B cell (primary cell): ENCODE measurements at regions not wholly inside any gene's neighbourhood (a gene's known extent, or its start where the extent isn't known, plus 50 kb on each side); places are given as distances from the start of the nearest gene placed in this dataset.

Source experiments
- ATAC-seq: fragments of 200-7000 bp; cut with Tn5 transposase; one replicate; pipeline ENCODE4 v1.10.0; 2021; ENCODE audit warnings: low read depth, mild to moderate bottlenecking, moderate number of reproducible peaks, moderate library complexity
- CTCF ChIA-PET: fragments of 350-600 bp; sonication (Branson Sonifier 250); formaldehyde crosslinking; loops from one replicate; lab custom pipeline; 2021; ENCODE audit warnings: antibody characterized with exemption, inconsistent platforms; lab: Charles Lee
- POLR2A ChIA-PET: fragments of 350-600 bp; sonication (Branson Sonifier 250); formaldehyde crosslinking; loops from one replicate; lab custom pipeline; 2021; ENCODE audit warnings: antibody characterized with exemption; lab: Charles Lee
- DNase-seq: peaks from one replicate; pipeline ENCODE4 v3.0.0; 2013
- H2AFZ ChIP-seq: 2 replicates; pipeline ENCODE4 v1.6.1; 2012; ENCODE audit warnings: mild to moderate bottlenecking, low read depth, low read length; ENCODE audit not compliant: insufficient read depth, poor library complexity, severe bottlenecking
- H3K27ac ChIP-seq, 2 donors: 1 replicate in 1 of 2; 2 replicates in 1 of 2; pipeline ENCODE4 v1.5.1; 2012 to 2013; ENCODE audit warnings: low read length in 2 of 2, mild to moderate bottlenecking in 2 of 2, moderate library complexity in 1 of 2
- H3K27me3 ChIP-seq, 4 experiments: fragments of 200-600 bp in 1 of 4; sonication (generic) in 1 of 4; replicated peaks in 1 of 4; 1 replicate in 2 of 4; 2 replicates in 2 of 4; pipeline versions ENCODE4 v1.6.1 to v1.7.0; 2013 to 2016; ENCODE audit warnings: low read length in 3 of 4, mild to moderate bottlenecking in 2 of 4, mixed read lengths in 1 of 4, moderate library complexity in 1 of 4; ENCODE audit not compliant: insufficient read depth in 4 of 4, control insufficient read depth in 3 of 4; ENCODE audit errors: control extremely low read depth in 1 of 4
- H3K36me3 ChIP-seq, 2 experiments: replicated peaks in 1 of 2; 1 replicate in 1 of 2; 2 replicates in 1 of 2; pipeline versions ENCODE4 v1.6.1 to v1.7.1; 2013; ENCODE audit warnings: low read length in 1 of 2; ENCODE audit not compliant: insufficient read depth in 2 of 2, control insufficient read depth in 1 of 2; ENCODE audit errors: control extremely low read depth in 1 of 2, extremely low read depth in 1 of 2
- H3K4me1 ChIP-seq, 2 donors: fragments of 200-600 bp in 1 of 2; sonication (generic) in 1 of 2; 1 replicate in 1 of 2; 2 replicates in 1 of 2; pipeline versions ENCODE4 v1.5.1 to v1.6.1; 2013 to 2017; ENCODE audit warnings: low read length in 2 of 2; ENCODE audit not compliant: control insufficient read depth in 2 of 2, insufficient read depth in 2 of 2
- H3K4me2 ChIP-seq: replicated peaks from 2 replicates; pipeline ENCODE3; 2012; ENCODE audit warnings: mild to moderate bottlenecking, low read depth, low read length; ENCODE audit not compliant: poor library complexity, severe bottlenecking
- H3K4me3 ChIP-seq, 5 experiments: fragments of 200-600 bp in 1 of 5; sonication (generic) in 1 of 5; 1 replicate in 3 of 5; 2 replicates in 2 of 5; pipeline versions ENCODE4 v1.5.1 to v1.7.0; 2011 to 2016; ENCODE audit warnings: low read length in 4 of 5, mild to moderate bottlenecking in 4 of 5, low read depth in 2 of 5, control low read depth in 1 of 5, moderate library complexity in 1 of 5; ENCODE audit not compliant: insufficient read depth in 1 of 5; ENCODE audit errors: control extremely low read depth in 1 of 5, extremely low read depth in 1 of 5
- H3K79me2 ChIP-seq: fragments of 200-600 bp; sonication (generic); one replicate; pipeline ENCODE4 v1.6.0; 2016; ENCODE audit warnings: low read length; ENCODE audit not compliant: control insufficient read depth, insufficient read depth
- H3K9ac ChIP-seq: fragments of 200-600 bp; sonication (generic); 2 replicates; pipeline ENCODE4 v1.6.1; 2017; ENCODE audit warnings: mild to moderate bottlenecking, low read length, moderate library complexity
- H3K9me3 ChIP-seq, 3 donors: one replicate each; pipeline versions ENCODE4 v1.6.1 to v1.7.1; 2013; ENCODE audit warnings: low read length in 2 of 3; ENCODE audit not compliant: control insufficient read depth in 2 of 3, insufficient read depth in 1 of 3; ENCODE audit errors: control extremely low read depth in 1 of 3
- H4K20me1 ChIP-seq: 2 replicates; pipeline ENCODE4 v1.6.0; 2012; ENCODE audit warnings: mild to moderate bottlenecking, low read length; ENCODE audit not compliant: insufficient read depth, control insufficient read depth, poor library complexity, severe bottlenecking
- H3K27ac Mint-ChIP-seq: one replicate; pipeline ENCODE4 v1.8.0; 2021; ENCODE audit warnings: mixed read lengths
- H3K27me3 Mint-ChIP-seq: one replicate; pipeline ENCODE4 v1.8.0; 2021; ENCODE audit warnings: mixed read lengths
- H3K4me1 Mint-ChIP-seq: one replicate; pipeline ENCODE4 v1.8.0; 2021; ENCODE audit warnings: mixed read lengths
- H3K4me3 Mint-ChIP-seq: one replicate; pipeline ENCODE4 v1.8.0; 2021; ENCODE audit warnings: mixed read lengths
- H3K9me3 Mint-ChIP-seq: one replicate; pipeline ENCODE4 v1.8.0; 2022; ENCODE audit warnings: mixed read lengths; ENCODE audit not compliant: insufficient read depth
- EZH2 ChIP-seq: IDR thresholded peaks from 2 replicates; pipeline ENCODE4 v1.6.1; 2012; ENCODE audit warnings: borderline replicate concordance, low read depth, mild to moderate bottlenecking, moderate library complexity, low read length; ENCODE audit not compliant: insufficient read depth, poor library complexity, severe bottlenecking
- whole genome bisulfite sequencing: methylation state at CpG from one replicate; pipeline ENCODE4 v1.1.5; 2013; ENCODE audit warnings: missing lambda C conversion rate; ENCODE audit not compliant: insufficient coverage; 5-methylcytosine and 5-hydroxymethylcytosine counted together
- intact Hi-C: fragments of 100-400 bp; cut with micrococcal nuclease; formaldehyde crosslinking; loops from one replicate; pipeline ENCODE4 v1.10.0; 2022
- TF ChIP-seq, protein P1 (sequence below): fragments of 200-600 bp; IDR thresholded peaks from one replicate; pipeline ENCODE4 v1.8.0; 2022; ENCODE audit warnings: antibody characterized with exemption, mild to moderate bottlenecking

- CTCF ChIA-PET: no interaction called here
- no CpG with 5 or more reads among the region's 2 CpGs for WGBS
- no peak overlapping the region for H3K27ac ChIP-seq
- Mint-ChIP-seq H3K9me3 (no peaks in the 10 kb centered on the region), H3K27ac (no peak overlapping the region), H3K4me3 (no peak overlapping the region), H3K4me1 (no peaks in the 10 kb centered on the region), H3K27me3 (peaks cover 16% of the 10 kb centered on the region)
- no peaks in the 10 kb centered on the region for H4K20me1 ChIP-seq
- ATAC-seq: no peak
- no peak for TF ChIP-seq EZH2
- TF ChIP-seq, protein P1, sequence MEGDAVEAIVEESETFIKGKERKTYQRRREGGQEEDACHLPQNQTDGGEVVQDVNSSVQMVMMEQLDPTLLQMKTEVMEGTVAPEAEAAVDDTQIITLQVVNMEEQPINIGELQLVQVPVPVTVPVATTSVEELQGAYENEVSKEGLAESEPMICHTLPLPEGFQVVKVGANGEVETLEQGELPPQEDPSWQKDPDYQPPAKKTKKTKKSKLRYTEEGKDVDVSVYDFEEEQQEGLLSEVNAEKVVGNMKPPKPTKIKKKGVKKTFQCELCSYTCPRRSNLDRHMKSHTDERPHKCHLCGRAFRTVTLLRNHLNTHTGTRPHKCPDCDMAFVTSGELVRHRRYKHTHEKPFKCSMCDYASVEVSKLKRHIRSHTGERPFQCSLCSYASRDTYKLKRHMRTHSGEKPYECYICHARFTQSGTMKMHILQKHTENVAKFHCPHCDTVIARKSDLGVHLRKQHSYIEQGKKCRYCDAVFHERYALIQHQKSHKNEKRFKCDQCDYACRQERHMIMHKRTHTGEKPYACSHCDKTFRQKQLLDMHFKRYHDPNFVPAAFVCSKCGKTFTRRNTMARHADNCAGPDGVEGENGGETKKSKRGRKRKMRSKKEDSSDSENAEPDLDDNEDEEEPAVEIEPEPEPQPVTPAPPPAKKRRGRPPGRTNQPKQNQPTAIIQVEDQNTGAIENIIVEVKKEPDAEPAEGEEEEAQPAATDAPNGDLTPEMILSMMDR: no peak
- no peaks in the 10 kb centered on the region for H3K36me3 ChIP-seq
- POLR2A ChIA-PET: no interaction called here
- H3K4me3 ChIP-seq: no peak overlapping the region
- intact Hi-C loops: no loop called here
- H3K4me2 ChIP-seq: no peak overlapping the region
- no peaks in the 10 kb centered on the region for H3K4me1 ChIP-seq
- no peak for DNase-seq
- no peak overlapping the region for H2AFZ ChIP-seq
- no peaks in the 10 kb centered on the region for H3K9me3 ChIP-seq
- H3K79me2 ChIP-seq: no peaks in the 10 kb centered on the region
- no peaks in the 10 kb centered on the region for H3K27me3 ChIP-seq
- H3K9ac ChIP-seq: no peak overlapping the region
Observed at GRCh38 chr13:26456650-26457049, 100.8 kb upstream of the WASF3 start.

GRCh38 chr13:26457212-26457611, 100.3 kb upstream of the WASF3 start:
- TF ChIP-seq EZH2: no peak
- TF ChIP-seq, protein P1: no peak
- Histone ChIP-seq H3K4me1 (no peaks in the 10 kb centered on the region), H3K27ac (no peak overlapping the region), H3K4me2 (no peak overlapping the region), H3K36me3 (no peaks in the 10 kb centered on the region), H2AFZ (no peak overlapping the region), H3K9ac (no peak overlapping the region), H4K20me1 (no peaks in the 10 kb centered on the region), H3K27me3 (no peaks in the 10 kb centered on the region), H3K79me2 (no peaks in the 10 kb centered on the region), H3K4me3 (no peak overlapping the region), H3K9me3 (no peaks in the 10 kb centered on the region)
- Mint-ChIP-seq H3K4me1 (no peaks in the 10 kb centered on the region), H3K27ac (no peak overlapping the region), H3K4me3 (no peak overlapping the region), H3K9me3 (no peaks in the 10 kb centered on the region), H3K27me3 (peaks cover 15% of the 10 kb centered on the region)
- no peak for DNase-seq
- no peak for ATAC-seq
- ChIA-PET CTCF (no interaction called here), POLR2A (no interaction called here)
- intact Hi-C loops: no loop called here
